ENCODE measurements at regions not wholly inside any gene's neighbourhood (a gene's known extent, or its start where the extent isn't known, plus 50 kb on each side); places are given as distances from the start of the nearest gene placed in this dataset.

GRCh38 chr3:68571321-68571720, 361.0 kb downstream of the TAFA4 start:
- TF ChIP-seq REST (IDR thresholded peaks at IDR 0.05; ENCODE audit: insufficient read depth in 1 of 2, low read depth in 2 of 2, low read length in 2 of 2) (no peak), FOXP2 (optimal IDR thresholded peaks at IDR 0.05; ENCODE audit: borderline replicate concordance, extremely low read depth, extremely low read length, insufficient read depth) (no peak), TAF1 (IDR thresholded peaks at IDR 0.05; ENCODE audit: borderline replicate concordance, insufficient read depth, low read length) (no peak), POLR2AphosphoS5 (IDR thresholded peaks at IDR 0.05; ENCODE audit: low read depth, low read length) (no peak), SIN3A (IDR thresholded peaks at IDR 0.05; ENCODE audit: borderline replicate concordance, insufficient read depth, low read length) (no peak)

- TF ChIP-seq SIN3A (IDR thresholded peaks at IDR 0.05; ENCODE audit: borderline replicate concordance, insufficient read depth, low read length) = no peak
- no peak for TF ChIP-seq REST (IDR thresholded peaks at IDR 0.05; ENCODE audit: insufficient read depth in 1 of 2, low read depth in 2 of 2, low read length in 2 of 2)
- TF ChIP-seq TAF1 (IDR thresholded peaks at IDR 0.05; ENCODE audit: borderline replicate concordance, insufficient read depth, low read length) = no peak
- TF ChIP-seq FOXP2 (optimal IDR thresholded peaks at IDR 0.05; ENCODE audit: borderline replicate concordance, extremely low read depth, extremely low read length, insufficient read depth) = no peak
- TF ChIP-seq POLR2AphosphoS5 (IDR thresholded peaks at IDR 0.05; ENCODE audit: low read depth, low read length) = no peak
These were observed 371.6 kb downstream of the TAFA4 start for GRCh38 chr3:68560728-68561127.

GRCh38 chr3:68535782-68536181, 396.6 kb downstream of the TAFA4 start:
- TF ChIP-seq SIN3A (IDR thresholded peaks at IDR 0.05; ENCODE audit: borderline replicate concordance, insufficient read depth, low read length) (no peak), TAF1 (IDR thresholded peaks at IDR 0.05; ENCODE audit: borderline replicate concordance, insufficient read depth, low read length) (no peak), REST (IDR thresholded peaks at IDR 0.05; ENCODE audit: insufficient read depth in 1 of 2, low read depth in 2 of 2, low read length in 2 of 2) (no peak), FOXP2 (optimal IDR thresholded peaks at IDR 0.05; ENCODE audit: borderline replicate concordance, extremely low read depth, extremely low read length, insufficient read depth) (no peak), POLR2AphosphoS5 (IDR thresholded peaks at IDR 0.05; ENCODE audit: low read depth, low read length) (no peak)

GRCh38 chr3:68523330-68523729, 409.0 kb downstream of the TAFA4 start:
- no peak for TF ChIP-seq TAF1 (IDR thresholded peaks at IDR 0.05; ENCODE audit: borderline replicate concordance, insufficient read depth, low read length)
- TF ChIP-seq SIN3A (IDR thresholded peaks at IDR 0.05; ENCODE audit: borderline replicate concordance, insufficient read depth, low read length) = no peak
- no peak for TF ChIP-seq POLR2AphosphoS5 (IDR thresholded peaks at IDR 0.05; ENCODE audit: low read depth, low read length)
- TF ChIP-seq FOXP2 (optimal IDR thresholded peaks at IDR 0.05; ENCODE audit: borderline replicate concordance, extremely low read depth, extremely low read length, insufficient read depth) = no peak
- no peak for TF ChIP-seq REST (IDR thresholded peaks at IDR 0.05; ENCODE audit: insufficient read depth in 1 of 2, low read depth in 2 of 2, low read length in 2 of 2)

GRCh38 chr3:68515237-68515636, 417.1 kb downstream of the TAFA4 start:
- TF ChIP-seq SIN3A (IDR thresholded peaks at IDR 0.05; ENCODE audit: borderline replicate concordance, insufficient read depth, low read length) = no peak
- TF ChIP-seq TAF1 (IDR thresholded peaks at IDR 0.05; ENCODE audit: borderline replicate concordance, insufficient read depth, low read length) = no peak
- TF ChIP-seq FOXP2 (optimal IDR thresholded peaks at IDR 0.05; ENCODE audit: borderline replicate concordance, extremely low read depth, extremely low read length, insufficient read depth) = no peak
- no peak for TF ChIP-seq REST (IDR thresholded peaks at IDR 0.05; ENCODE audit: insufficient read depth in 1 of 2, low read depth in 2 of 2, low read length in 2 of 2)
- no peak for TF ChIP-seq POLR2AphosphoS5 (IDR thresholded peaks at IDR 0.05; ENCODE audit: low read depth, low read length)
